ENCODE measurements at regions not wholly inside any gene's neighbourhood (a gene's known extent, or its start where the extent isn't known, plus 50 kb on each side); places are given as distances from the start of the nearest gene placed in this dataset.

DNA sequence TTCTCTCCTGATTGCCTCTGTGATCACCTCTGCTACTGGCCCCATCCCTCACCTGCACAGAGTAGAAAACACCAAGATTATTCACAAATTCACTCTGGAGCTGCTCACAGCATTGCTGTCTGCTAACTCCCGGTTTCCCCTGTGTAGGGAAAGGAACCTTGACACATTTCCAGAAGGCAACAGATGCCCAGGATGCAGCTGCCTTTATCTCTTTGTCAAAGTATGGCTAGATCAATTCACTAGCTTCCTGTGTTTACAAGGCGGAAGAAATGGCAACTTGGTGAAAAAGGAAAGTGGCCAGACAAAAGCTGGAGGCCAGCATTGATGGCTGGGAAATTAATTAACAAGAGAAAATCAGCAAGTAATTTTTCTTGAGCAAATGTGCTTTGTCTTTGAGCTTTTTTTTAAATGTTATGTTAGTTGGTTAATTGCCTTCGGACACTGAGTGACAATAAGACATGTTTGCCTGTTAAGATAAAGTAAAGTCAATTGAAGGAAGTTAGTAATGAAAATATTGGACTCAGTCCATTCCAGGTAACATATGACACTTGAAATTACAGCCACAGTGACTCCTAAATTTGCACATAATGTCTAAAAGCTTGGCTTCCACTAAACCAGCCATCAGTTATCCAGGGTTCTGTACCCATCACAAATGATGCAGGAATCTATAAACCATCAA is 394.6 kb upstream of the IL12A start (continued):
- TF ChIP-seq CXXC5 (CRISPR knock-in tag; IDR thresholded peaks at IDR 0.05) (no peak), TEAD4 (IDR thresholded peaks at IDR 0.05; ENCODE audit: low read length) (no peak), TEAD4 (CRISPR knock-in tag; IDR thresholded peaks at IDR 0.05; ENCODE audit: borderline replicate concordance) (no peak), ZFP1 (CRISPR knock-in tag; IDR thresholded peaks at IDR 0.05) (no peak), NR4A1 (CRISPR knock-in tag; IDR thresholded peaks at IDR 0.05) (no peak), NR4A1 (tag; IDR thresholded peaks at IDR 0.05) (no peak), HEY1 (CRISPR knock-in tag; IDR thresholded peaks at IDR 0.05; ENCODE audit: borderline replicate concordance) (no peak), ADNP (tag; IDR thresholded peaks at IDR 0.05) (no peak)

DNA sequence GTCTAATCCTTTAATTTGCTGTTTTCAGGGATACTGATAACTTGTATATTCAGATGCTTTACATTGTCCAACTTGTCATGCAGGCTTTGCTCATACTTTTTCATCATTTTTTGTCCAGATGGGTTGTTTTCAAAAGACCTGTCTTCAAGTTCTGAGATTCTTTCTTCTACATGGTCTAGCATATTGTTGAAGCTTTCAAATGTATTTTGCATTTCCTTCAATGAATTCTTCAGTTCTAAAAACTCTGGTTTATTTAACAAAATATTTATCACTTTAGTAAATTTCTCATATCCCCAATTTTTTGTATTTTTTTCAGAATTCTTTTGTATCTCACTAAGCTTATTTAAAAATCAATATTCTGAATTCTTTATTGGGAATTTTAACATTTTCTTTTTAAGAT is 388.3 kb upstream of the IL12A start:
- Histone ChIP-seq H4K20me1 (replicated peaks; ENCODE audit: control insufficient read depth, insufficient read depth, low read length) (no peaks in the 10 kb centered on the region), H3K4me3 (no peak overlapping the region), H3K79me2 (ENCODE audit: control insufficient read depth, insufficient read depth, low read length) (no peaks in the 10 kb centered on the region), H3K9me3 (replicated peaks; ENCODE audit: control insufficient read depth, insufficient read depth, low read depth, low read length) (no peaks in the 10 kb centered on the region), H3K4me2 (ENCODE audit: insufficient read depth, low read length) (no peak overlapping the region), H3K27me3 (ENCODE audit: control insufficient read depth in 2 of 2, insufficient read depth in 2 of 2, low read length in 2 of 2) (no peaks in the 10 kb centered on the region), H3K4me1 (replicated peaks in 1 of 2; ENCODE audit: control insufficient read depth in 2 of 2, insufficient read depth in 2 of 2, low read length in 2 of 2) (no peaks in the 10 kb centered on the region), H3K9me1 (ENCODE audit: control insufficient read depth, insufficient read depth, low read length) (no peaks in the 10 kb centered on the region), H3K36me3 (ENCODE audit: control insufficient read depth, insufficient read depth, low read length) (no peaks in the 10 kb centered on the region), H3K27ac (ENCODE audit: extremely low read depth, low read depth, low read length) (no peak overlapping the region), H3K9ac (ENCODE audit: insufficient read depth in 1 of 2, low read depth in 2 of 2, low read length in 2 of 2) (no peak overlapping the region), H2AFZ (ENCODE audit: low read depth, low read length) (no peak overlapping the region)
- no TSS peak for BruUV-seq (replicated peaks)
- no peak for DNase-seq (ENCODE audit: extremely low read depth in 1 of 4, low spot score in 3 of 4)
- TF ChIP-seq ZFP30 (CRISPR knock-in tag; IDR thresholded peaks at IDR 0.05; ENCODE audit: borderline replicate concordance) (peak; percentile 23; the same call in 1 of the 2 replicates), TRIM28 (IDR thresholded peaks at IDR 0.05) (peak; percentile 72), NCOA6 (IDR thresholded peaks at IDR 0.05) (no peak)
- ATAC-seq = no peak
- in situ Hi-C loops (cut with MboI) (no loop called here), intact Hi-C loops (cut with micrococcal nuclease) (no loop called here)
- no peak for FAIRE-seq
- ChIA-PET POLR2A (no interaction called here), CTCF (ENCODE audit: low intra/inter-chr PET ratio) (no interaction called here)
